HG02678 (cell line): ENCODE measurements at regions not wholly inside any gene's neighbourhood (a gene's known extent, or its start where the extent isn't known, plus 50 kb on each side); places are given as distances from the start of the nearest gene placed in this dataset.

Experiments
- ATAC-seq: cut with Tn5 transposase; IDR thresholded peaks from one replicate; pipeline ENCODE4 v1.9.1; 2021; ENCODE audit warnings: mild to moderate bottlenecking, moderate library complexity; ENCODE audit not compliant: unreplicated experiment

DNA sequence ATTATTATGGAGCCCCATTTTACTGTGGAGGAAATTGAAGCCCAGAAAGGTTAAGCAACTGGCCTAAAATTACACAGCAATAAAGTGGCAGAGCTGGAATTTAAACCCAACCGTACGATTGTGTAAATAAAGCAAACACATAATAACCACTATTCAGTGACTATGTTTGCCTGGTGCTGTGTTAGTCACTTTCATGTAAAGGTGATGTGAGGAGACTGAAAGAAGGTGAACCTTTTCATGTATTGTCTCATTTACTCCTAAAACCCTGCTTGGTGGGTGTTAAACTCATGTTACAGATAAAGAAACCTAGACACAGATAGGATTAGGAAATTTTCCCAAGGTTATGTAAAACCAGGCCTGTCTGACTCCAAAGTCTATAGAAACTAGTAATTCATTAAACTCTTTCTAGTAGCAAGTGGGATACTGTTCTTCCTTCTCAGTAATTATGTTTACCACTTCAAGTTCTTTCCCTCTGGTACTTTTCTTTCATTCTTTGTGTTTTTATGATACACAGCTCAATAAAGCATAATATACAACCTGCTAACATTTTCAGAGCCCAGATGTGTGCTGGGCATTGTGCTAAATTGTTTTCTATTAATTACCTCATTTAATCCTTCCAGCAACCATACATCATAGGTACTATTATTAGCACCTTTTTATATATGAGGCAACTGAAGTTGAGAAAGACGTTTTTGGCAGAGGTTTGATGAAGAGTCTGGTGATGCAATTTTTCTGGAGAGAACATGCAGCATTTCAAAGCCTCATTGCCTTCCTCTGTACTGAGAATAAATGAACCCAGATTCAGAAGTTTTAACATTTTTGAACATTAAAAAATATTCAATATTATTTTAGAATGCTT lies 202.7 kb downstream of the SPRY1 start:
- ATAC-seq: peak; percentile 4

DNA sequence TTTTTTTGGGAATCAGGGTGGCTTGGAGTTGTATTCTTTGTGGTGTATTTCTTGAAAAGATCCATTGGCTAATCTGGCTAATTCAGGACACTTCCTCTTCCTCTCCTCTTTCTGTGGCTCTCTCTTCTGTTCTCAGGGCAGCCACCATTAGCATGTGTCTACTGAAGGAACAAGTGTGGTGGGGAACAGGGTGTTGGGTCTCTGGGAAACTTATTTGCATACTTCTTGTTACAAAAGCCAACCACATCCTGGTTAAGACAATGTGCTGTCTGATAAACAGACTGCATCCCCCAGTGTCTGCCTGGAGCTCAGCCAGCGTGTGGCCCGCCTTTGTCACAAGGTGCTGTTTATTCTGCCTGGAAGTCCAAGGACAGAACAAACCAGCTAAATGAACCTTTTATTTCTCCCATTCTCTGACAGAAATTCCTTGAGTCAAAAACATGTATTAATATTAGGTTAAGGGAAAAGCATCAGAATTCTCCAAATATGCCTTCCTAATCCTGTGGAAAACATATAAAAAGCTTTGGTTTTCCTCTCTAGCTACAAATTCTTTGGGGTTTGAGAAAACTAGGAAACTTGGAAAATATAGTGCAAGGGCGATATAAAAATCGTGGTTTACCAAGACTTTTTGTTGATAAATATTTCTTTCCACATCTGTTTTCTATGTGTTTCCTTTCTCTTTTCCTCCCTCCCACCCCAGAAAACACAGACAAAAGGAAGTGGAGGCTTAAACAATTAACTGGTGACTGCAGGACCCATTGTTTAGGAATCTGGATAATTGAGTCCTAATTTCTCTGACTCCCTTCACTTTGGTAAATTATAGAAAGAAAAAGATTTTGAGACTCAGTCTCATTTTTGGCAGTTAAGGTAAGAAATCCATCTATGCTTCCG lies 203.6 kb downstream of the SPRY1 start:
- peak; percentile 100 for ATAC-seq

DNA sequence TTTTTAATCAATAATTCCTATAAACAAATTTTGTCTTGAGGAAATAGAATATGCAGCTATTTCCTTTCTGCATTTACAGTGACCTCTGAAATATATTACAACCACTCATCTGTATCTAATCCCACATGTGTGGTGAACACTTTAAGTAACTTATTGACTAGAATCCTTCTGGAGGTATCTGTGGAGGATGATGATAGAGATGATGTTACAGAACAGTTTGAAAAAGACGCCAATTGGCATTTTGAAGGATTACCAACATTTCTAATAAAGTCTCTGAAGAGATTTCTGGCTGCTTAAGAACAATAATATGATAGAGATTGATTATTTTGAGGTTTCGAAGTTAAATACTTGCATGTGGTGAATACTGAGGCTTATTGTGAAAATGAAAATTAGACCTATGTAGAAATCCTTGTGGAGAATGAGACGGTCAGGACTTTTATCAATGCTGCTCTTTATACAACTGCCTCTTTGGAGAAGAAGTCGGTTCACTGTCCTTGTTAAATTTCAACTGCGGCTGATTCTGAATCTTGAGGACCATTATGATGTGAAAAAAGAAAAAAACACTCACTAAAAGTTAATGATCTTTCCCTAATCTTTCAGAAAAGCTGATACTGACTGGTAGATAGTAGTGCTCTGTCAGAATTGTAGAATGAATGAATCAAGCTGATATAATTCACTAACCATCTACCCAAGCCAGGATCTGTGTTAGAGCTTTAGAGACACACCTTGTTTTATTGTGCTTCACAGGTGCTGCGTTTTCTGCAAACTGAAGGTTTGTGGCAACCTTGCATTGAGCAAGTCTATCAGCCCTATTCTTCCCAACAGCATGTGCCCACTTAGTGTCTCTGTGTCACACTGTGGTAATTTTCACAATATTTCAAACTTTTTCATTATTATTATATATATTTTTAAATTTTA lies 204.7 kb downstream of the SPRY1 start:
- no peak for ATAC-seq

DNA sequence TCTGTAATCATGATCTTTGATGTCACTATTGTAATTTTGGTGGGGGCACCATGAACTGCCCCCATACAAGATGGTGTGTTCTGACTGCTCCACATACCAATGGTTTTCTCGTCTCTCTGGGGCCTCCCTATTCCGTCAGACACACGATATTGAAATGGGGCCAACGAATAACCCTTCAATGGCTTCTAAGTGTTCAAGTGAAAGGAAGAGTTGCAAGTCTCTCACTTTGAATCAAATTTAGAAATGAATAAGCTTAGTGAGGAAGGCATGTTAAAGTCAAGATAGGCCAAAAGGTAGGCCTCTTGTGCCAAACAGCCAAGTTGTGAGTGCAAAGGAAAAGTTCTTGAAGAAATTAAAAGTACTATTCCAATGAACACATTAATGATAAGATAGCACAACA lies 205.4 kb downstream of the SPRY1 start:
- no peak for ATAC-seq

DNA sequence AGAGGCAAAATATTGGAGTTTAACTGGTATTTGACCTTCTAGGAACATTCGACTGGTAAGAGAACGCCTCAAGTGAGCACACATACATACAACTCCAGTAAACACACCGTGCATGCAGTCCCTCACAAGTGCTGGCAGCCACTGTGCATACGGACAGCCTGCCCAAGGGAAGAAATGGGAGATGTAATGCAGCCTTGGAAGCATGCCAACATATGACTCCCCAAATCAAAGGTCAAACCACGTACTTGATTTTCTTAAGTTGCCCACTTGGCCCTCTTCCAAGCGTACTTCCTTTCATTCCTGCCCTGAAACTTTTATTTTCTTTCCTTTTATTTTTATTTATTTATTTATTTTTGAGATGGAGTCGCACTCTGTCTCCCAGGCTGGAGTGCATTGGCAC lies 206.6 kb downstream of the SPRY1 start:
- ATAC-seq: no peak

DNA sequence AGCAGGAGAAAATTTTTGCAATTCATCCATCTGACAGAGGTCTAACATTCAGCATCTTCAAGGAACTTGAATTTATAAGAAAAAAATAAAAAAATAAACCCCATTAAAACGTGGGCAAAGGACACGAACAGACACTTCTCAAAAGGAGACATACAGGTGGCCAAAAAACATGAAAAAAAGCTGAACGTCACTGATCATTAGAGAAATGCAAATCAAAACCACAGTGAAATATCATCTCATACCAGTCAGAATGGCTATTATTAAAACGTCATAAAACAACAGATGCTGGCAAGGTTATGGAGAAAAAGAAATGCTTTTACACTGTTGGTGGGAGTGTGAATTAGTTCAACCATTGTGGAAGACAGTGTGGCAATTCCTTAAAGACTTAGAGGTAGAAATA lies 209.2 kb downstream of the SPRY1 start:
- peak; percentile 44 for ATAC-seq

DNA sequence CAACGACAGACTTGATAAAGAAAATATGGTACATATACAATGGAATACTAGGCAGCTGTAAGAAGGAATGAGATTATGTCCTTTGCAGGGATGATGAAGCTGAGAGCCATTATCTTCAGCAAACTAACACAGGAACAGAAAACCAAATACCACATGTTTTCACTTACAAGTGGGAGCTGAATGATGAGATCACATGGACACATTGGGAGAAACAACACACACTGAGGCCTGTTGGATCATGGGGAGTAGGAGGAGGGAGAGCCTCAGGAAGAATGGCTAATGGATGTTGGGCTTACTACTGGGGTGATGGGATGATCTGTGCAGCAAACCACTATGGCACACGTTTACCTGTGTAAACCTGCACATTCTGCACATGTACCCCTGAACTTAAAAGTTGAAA lies 209.7 kb downstream of the SPRY1 start:
- no peak for ATAC-seq

DNA sequence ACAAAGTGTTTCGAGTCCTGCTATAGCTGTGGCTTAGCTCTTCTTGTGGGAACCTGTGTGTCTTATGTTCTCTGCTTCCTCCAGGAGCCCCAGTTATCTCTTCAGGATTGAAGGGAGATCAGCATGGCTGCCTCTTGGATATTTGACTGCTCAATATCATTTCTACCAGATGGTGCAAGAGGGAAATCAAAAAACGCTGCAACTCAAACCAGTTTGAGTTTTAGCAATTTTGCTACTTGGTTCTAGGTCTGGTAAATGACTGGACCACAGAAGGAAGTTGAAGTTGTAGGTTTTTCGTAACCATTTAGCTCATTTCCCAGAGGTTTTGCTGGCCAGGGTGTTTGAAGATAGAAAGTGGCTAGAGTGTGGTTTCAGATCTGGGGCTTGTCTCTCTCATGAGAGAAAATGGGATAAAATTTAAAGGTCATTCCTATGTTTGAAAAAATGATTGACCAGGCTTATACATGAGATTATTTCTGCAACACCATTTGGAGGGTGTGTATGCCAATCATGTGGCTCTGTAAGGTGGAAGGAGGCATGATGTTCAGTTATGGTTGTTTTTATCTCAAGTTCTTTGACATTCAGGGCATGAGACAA lies 210.4 kb downstream of the SPRY1 start:
- ATAC-seq: peak; percentile 76

DNA sequence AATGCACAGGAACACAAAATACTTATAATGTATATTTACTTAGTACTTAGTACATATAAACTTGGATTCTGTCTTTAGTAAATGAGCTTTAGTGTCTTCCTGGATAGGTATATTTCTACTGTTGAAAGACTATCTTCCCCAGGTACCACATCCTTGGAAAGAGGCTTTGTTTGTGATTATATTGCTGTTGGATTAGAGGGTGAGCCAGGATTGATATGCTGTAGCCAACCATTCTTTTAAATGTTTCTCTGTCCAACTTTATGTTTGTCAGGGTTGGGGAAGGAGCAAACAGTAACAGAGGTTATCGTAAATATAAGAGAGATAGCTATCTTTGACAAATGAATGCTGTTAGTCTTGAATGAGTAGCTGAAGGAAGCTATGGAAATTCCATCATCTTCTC lies 213.2 kb downstream of the SPRY1 start:
- no peak for ATAC-seq

DNA sequence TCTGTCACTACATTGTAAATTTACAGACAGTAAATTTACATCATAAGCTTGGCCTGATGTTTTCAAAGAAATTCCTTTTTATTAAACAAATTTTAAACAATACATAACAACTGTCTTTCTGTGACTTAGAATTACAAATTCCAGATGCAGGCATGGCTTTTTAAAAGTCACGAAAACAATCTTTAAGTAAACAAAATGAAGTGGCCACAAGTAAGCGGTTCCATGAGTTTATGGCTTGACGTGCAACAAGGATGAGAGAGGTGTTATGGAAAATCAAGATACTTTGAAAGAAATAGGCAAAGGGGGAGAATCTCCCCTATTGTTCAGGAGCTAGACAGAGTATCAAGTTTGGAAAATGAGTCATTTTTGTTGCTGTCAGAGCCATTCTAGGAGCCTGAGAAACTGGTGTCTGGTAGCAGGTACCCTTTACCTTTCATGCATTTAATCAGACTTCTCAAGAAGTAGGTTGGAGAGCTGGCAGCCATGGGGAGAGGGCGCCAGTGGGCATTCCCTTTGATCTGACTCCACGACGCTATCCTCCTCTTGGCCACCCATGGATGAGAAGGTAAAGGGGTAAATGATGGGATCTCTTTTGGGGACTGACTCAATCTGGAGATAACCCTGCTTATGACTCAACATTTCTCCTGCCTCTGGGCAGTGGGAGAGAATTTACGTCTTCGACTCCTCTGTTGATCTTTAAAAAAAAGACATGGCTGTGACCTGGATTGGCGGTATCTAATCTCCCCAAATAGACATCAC lies 217.2 kb downstream of the SPRY1 start:
- no peak for ATAC-seq

DNA sequence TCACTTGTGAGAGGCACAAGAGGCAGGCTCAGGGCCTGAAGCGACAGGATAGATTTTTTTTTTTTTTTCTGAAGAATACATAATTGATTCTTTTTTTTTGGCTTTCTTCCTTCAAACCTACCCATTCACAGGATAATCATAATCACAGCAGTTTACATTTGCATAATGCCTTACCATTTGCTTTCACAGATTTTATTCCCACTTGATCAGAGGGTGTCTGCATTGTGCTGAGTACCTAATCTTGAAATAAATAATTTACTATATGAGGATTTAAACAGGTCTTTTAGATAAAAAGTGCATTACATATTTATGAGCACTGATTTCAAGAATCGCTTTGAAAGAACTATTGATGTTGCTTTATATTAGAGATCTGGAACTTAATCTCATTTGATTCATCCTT lies 219.3 kb downstream of the SPRY1 start:
- no peak for ATAC-seq

DNA sequence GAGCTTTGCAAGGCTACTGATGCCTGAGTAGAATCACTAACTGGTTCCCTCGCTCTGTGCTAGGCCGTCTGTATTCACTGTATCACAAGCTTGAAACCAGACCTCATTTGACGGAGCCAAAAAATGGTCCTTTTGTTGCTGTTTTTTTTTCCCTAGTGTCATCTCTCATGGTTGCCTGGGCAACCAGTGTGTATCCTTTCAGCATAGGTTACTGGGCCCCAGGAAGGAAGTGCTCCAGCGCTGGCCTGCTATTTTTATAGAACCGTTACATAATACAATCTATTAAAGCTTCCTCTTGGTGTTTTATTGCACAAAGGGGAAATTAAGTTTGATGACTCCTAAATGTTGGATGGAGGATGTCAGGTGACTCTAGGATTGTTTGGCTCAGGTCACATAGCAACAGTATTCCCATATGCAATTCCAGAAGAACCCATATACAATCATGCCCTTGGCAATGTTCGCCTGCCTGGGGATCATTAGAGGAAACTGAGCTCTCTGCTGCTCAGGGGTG lies 220.4 kb downstream of the SPRY1 start:
- no peak for ATAC-seq

DNA sequence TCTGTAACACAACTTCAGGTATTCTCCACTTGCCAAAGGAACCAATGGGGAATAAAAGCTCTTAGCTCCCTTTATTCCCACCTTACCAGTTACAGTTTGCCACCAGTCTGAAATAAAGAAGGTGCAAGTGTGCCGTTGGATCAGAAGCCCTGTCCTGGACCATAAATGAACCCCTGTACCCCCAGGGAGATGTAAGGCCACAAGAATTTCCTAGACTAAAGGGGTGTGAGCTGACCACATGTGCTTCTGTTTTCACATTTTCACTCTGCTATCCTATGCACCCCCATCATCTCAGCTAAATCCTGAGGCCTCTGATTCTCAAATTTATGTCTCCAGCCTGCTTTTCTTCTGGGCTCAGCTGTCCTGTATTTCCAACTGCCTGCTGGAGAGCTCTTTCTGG lies 221.2 kb downstream of the SPRY1 start:
- ATAC-seq: no peak

DNA sequence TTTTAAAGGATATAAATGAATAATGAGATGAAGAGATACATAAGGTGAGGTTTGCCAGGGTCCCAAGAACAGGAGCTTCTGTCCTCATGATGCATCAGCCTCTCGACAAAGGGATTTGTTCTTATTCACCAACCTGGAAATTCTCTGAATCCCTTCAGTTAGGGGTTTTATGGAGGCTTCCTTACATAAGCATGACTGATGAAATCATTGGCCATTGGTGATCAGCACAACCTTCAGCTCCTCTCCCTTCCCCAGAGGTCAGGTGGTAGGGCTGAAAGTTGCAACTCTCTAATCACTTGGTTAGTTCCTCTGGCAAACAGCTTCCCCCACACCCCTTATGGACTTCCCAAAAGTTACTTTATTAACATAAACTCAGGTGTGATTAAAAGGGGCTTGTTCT lies 222.0 kb downstream of the SPRY1 start:
- no peak for ATAC-seq

DNA sequence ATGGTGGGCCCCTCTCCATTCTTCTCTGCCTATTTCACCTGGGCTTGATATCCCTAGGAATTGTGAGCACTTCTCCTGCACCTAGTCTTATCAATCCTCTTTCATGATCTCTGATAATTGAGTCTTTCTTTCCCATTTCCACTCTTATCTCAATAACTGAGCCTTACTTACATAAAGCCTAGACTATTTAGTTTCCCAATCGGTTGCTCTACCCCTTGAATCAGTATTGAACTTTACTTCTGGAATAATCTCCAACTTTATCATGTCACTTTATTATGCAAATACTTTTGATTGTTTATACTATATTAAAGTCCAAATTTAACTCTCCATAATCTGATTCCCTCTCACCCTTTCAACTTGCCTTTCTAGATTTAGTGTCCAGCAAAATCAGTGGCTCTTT lies 222.7 kb downstream of the SPRY1 start:
- ATAC-seq: no peak

DNA sequence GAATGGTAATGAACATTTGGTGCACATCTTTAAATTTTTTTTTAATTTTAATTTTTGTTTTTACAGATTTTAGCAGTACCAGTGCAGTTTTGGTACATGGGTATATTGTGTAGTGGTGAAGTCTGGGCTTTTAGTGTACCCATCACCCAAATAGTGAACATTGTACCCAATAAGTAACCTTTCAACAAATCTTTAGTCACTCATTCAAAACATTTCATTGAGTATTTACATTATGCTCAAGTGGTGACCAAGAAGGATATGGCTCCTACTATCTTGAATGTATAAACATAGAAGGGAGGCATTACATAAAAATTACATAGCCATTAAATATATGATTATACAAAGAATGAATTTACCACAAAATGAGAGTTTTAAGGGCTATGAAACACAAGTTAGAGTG lies 223.3 kb downstream of the SPRY1 start:
- no peak for ATAC-seq

DNA sequence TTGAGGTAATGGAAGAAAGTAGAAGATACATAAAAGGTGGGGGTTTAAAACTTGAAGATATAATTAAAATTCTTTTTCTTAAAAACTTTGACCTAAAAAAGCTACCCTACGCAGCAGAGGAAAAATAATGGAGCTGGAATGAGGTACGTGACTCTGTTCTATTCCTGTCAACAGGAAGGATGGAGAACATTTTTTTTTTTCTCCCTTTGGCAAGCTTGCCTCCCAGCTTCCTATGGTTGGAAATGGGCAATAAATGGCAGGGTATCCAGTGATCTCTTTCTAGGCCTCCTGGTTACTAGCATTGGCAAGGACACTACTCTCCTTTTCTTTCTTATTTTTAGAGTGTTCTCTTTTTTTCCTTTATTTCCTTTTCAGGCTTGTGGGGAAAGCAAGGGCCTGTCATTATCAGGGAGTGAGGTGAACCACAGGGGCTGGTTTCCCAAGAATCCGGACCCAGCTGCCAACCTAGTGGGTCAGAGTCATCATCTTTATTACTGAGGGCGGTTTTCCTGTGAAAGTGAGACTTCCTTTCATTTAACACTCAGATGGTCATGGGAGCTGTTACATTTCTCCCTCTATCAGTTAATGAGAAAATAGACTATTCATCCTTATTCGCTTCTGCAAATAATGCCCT lies 224.6 kb downstream of the SPRY1 start:
- no peak for ATAC-seq

DNA sequence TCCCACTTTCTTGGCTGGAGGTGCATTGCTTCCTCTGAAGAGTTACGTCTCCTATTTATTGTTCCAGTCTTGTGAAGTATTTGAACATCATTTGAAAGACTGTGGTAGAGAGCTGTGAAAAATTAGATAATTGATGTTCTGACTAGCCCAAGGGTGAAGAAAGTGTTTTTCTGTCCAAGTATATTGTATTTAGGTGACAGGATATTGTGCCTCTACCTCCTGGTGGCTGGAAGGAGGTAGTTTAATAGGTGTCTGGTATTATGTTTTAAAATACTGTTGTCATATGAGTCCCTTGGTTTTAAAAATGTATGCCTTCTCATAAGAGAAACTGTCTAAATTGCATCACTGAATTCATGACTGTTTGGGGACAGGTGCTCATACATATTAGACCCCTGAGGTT lies 226.0 kb downstream of the SPRY1 start:
- ATAC-seq: no peak

DNA sequence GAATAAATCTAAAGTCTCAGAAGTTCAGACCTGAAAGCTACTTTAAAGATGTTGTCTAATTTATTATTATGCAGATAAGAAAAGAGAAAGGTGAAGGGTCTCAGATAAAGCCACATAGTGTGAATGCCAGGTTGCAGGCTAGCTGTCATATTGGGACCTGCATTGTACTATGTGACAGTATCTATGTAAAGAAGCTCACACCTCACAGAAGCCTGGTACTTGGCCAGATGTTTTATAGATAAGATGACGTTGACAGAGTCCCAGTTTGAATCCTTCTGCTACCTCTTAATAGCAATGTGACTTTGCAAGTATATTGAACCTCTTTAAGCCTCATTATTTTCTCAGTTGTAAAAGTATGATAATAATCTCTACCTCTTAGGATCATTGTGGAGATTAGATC lies 227.0 kb downstream of the SPRY1 start:
- ATAC-seq: no peak
